Upper lobe of left lung (tissue), 6 donors: ENCODE measurements at regions not wholly inside any gene's neighbourhood (a gene's known extent, or its start where the extent isn't known, plus 50 kb on each side); places are given as distances from the start of the nearest gene placed in this dataset.

ENCODE experiments used
- ATAC-seq, 2 donors: fragments of 200-7000 bp; cut with Tn5 transposase; one replicate each; pipeline ENCODE4 v1.9.1; 2022; ENCODE audit warnings: mild to moderate bottlenecking in 2 of 2, moderate library complexity in 2 of 2; ENCODE audit not compliant: low FRiP score in 2 of 2
- DNase-seq, 2 donors: peaks; one replicate each; pipeline ENCODE4 v3.0.0-alpha.2; 2019 to 2020
- H3K27ac ChIP-seq, 4 donors: fragments of 200-600 bp; sonication (generic); one replicate each; pipeline ENCODE4 v1.5.1; 2016 to 2019
- H3K27me3 ChIP-seq, 4 donors: fragments of 200-600 bp; sonication (generic); one replicate each; pipeline ENCODE4 v1.5.1; 2017 to 2019
- H3K36me3 ChIP-seq, 4 donors: fragments of 200-600 bp; sonication (generic); one replicate each; pipeline ENCODE4 v1.5.1; 2016 to 2019
- H3K4me1 ChIP-seq, 4 donors: fragments of 200-600 bp; sonication (generic); one replicate each; pipeline ENCODE4 v1.5.1; 2018 to 2019
- H3K4me3 ChIP-seq, 4 donors: fragments of 200-600 bp; sonication (generic); one replicate each; pipeline ENCODE4 v1.5.1; 2017 to 2019; ENCODE audit warnings: mild to moderate bottlenecking in 2 of 4, moderate library complexity in 1 of 4
- H3K9me3 ChIP-seq, 4 donors: fragments of 200-600 bp; sonication (generic); one replicate each; pipeline ENCODE4 v1.5.1; 2018 to 2019
- EP300 ChIP-seq, 4 donors: sonication (generic); formaldehyde crosslinking; IDR thresholded peaks; one replicate each; pipeline ENCODE4 v1.5.1; 2017; ENCODE audit warnings: antibody characterized with exemption in 4 of 4, control low read depth in 2 of 4
- POLR2A ChIP-seq, 4 donors: fragments of 450-650 bp; IDR thresholded peaks; one replicate each; pipeline ENCODE4 v1.5.1; 2016 to 2017; ENCODE audit warnings: antibody characterized with exemption in 4 of 4, mild to moderate bottlenecking in 2 of 4
- POLR2AphosphoS5 ChIP-seq, 2 donors: sonication (generic); formaldehyde crosslinking; IDR thresholded peaks; one replicate each; pipeline ENCODE4 v1.5.1; 2017; ENCODE audit warnings: antibody characterized with exemption in 2 of 2
- WGBS, 2 donors: methylation state at CpG; one replicate each; pipeline ENCODE4 v1.1.5; 2017 to 2018; 5-methylcytosine and 5-hydroxymethylcytosine counted together
- TF ChIP-seq, protein P1 (sequence below), 6 experiments: fragments of 450-650 bp in 4 of 6; fragments of 200-600 bp in 2 of 6; sonication (generic) in 2 of 6; IDR thresholded peaks; one replicate each; pipeline ENCODE4 v1.5.1; 2016 to 2019; ENCODE audit warnings: antibody characterized with exemption in 6 of 6
- donor health status: DM: no; HTN: no; CAD: no; lungs with moderate emphysema.
- donor health status: DM: no; HTN: yes; CAD: no; lungs with severe emphysema.

DNA sequence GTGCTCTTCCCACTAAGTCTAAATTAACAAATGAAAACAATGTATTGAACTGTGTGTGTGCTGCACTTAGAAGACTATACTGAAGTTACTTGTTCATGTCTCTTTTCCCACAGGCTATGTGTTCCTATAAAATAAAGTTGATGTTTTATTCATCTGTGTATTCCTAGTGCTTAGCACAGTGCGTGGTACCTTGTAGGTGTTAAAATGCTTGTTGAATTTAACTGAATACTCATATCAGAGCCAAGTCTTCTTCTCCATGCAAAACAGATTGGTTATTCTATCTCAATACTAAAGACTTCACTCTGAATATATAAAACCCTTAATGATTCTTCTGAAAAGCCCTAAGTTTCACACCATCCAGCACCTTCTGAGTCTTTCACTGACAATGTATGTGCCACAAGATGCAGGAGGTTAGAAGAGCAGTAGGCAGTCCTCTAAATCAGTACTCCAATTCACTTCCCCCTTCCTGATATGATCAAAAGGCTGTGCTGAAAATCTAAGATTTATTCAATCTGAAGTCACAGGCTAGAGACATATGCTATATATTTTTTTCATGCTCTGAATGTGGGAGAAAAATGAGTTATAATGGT lies 231.7 kb upstream of the CCDC150 start:
- H3K36me3 ChIP-seq: no peaks in the 10 kb centered on the region
- H3K4me3 ChIP-seq: no peak overlapping the region
- H3K9me3 ChIP-seq: no peaks in the 10 kb centered on the region
- no peaks in the 10 kb centered on the region for H3K27me3 ChIP-seq
- DNase-seq: no peak
- no peak for ATAC-seq
- WGBS, 2 donors: 90 to 96% methylated on average over 1 of the region's 1 CpG
- TF ChIP-seq, protein P1, sequence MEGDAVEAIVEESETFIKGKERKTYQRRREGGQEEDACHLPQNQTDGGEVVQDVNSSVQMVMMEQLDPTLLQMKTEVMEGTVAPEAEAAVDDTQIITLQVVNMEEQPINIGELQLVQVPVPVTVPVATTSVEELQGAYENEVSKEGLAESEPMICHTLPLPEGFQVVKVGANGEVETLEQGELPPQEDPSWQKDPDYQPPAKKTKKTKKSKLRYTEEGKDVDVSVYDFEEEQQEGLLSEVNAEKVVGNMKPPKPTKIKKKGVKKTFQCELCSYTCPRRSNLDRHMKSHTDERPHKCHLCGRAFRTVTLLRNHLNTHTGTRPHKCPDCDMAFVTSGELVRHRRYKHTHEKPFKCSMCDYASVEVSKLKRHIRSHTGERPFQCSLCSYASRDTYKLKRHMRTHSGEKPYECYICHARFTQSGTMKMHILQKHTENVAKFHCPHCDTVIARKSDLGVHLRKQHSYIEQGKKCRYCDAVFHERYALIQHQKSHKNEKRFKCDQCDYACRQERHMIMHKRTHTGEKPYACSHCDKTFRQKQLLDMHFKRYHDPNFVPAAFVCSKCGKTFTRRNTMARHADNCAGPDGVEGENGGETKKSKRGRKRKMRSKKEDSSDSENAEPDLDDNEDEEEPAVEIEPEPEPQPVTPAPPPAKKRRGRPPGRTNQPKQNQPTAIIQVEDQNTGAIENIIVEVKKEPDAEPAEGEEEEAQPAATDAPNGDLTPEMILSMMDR (IDR thresholded peaks at IDR 0.05): no peak
- H3K4me1 ChIP-seq: peaks cover 0 to 13% (median 0%) of the 10 kb centered on the region in 4 donors
- no peak overlapping the region for H3K27ac ChIP-seq

GRCh38 chr2:196409376-196409775 lies 230.1 kb upstream of the CCDC150 start:
- H3K9me3 ChIP-seq: no peaks in the 10 kb centered on the region
- DNase-seq: no peak
- 85 to 95% methylated on average over 3 of the region's 3 CpGs for WGBS, 2 donors
- no peaks in the 10 kb centered on the region for H3K4me1 ChIP-seq
- H3K27me3 ChIP-seq: no peaks in the 10 kb centered on the region
- TF ChIP-seq POLR2AphosphoS5 (IDR thresholded peaks at IDR 0.05): no peak
- H3K27ac ChIP-seq: no peak overlapping the region
- no peaks in the 10 kb centered on the region for H3K36me3 ChIP-seq
- no peak overlapping the region for H3K4me3 ChIP-seq
- no peak for ATAC-seq

DNA sequence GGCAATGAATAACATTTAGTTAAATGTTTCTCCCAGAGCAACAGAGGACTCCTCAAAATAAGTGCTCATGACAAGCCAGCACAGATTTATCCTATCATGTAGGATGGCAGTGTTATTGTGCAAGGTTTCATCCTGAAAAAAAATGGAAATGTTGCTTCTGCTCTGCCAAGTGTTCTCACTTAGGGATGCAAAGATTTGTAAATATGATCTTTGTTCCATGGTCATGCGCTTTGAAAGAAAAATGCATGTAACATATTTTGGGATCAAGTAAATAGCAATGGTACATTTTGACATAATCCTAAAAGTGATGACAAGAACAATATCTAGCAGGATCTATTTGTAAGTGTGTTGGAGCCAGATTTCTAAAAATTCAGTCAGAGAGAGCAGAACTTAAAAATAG lies 229.5 kb upstream of the CCDC150 start:
- Histone ChIP-seq H3K27ac (no peak overlapping the region), H3K4me3 (no peak overlapping the region), H3K4me1 (no peaks in the 10 kb centered on the region), H3K27me3 (no peaks in the 10 kb centered on the region), H3K9me3 (no peaks in the 10 kb centered on the region), H3K36me3 (no peaks in the 10 kb centered on the region)
- no peak for TF ChIP-seq POLR2AphosphoS5 (IDR thresholded peaks at IDR 0.05)
- TF ChIP-seq EP300 (IDR thresholded peaks at IDR 0.05): no peak
- TF ChIP-seq POLR2A (IDR thresholded peaks at IDR 0.05): no peak
- TF ChIP-seq, protein P1 (IDR thresholded peaks at IDR 0.05): no peak
- no peak for ATAC-seq
- DNase-seq: no peak
- WGBS, 2 donors: 78 to 87% methylated on average over 1 of the region's 1 CpG

GRCh38 chr2:196413821-196414274 lies 225.7 kb upstream of the CCDC150 start:
- 64 to 65% methylated on average over 6 of the region's 6 CpGs for WGBS, 2 donors
- H3K27ac ChIP-seq: no peak overlapping the region
- H3K4me1 ChIP-seq: no peaks in the 10 kb centered on the region
- H3K9me3 ChIP-seq: no peaks in the 10 kb centered on the region
- TF ChIP-seq, protein P1 (IDR thresholded peaks at IDR 0.05): no peak
- TF ChIP-seq POLR2AphosphoS5 (IDR thresholded peaks at IDR 0.05): no peak
- TF ChIP-seq EP300 (IDR thresholded peaks at IDR 0.05): no peak
- TF ChIP-seq POLR2A (IDR thresholded peaks at IDR 0.05): no peak
- no peak overlapping the region for H3K4me3 ChIP-seq
- ATAC-seq (peak in 1 of 2 donors; percentile 66), DNase-seq (peak in 1 of 2 donors; percentile 24)
- no peaks in the 10 kb centered on the region for H3K36me3 ChIP-seq
- H3K27me3 ChIP-seq: no peaks in the 10 kb centered on the region

DNA sequence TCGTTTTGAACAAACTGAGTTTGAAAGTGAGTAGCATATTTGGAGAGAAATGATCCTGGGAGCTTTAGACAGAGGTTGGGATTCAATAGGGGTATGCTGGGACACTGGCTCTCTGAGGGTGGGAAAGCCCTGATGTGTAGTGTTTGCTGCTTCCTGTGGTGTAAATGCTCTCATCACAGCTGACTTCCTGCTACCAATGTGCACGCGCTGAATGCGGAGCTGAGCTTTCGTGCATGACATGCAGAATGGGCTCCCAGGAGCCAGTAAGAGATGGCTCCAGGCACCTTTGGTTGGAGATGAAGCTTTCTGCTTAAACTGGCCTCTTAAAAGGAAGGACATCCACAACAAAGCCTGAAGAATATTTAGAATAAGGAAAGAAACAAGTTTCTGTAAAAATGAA lies 224.1 kb upstream of the CCDC150 start:
- Histone ChIP-seq H3K4me3 (no peak overlapping the region), H3K27me3 (no peaks in the 10 kb centered on the region), H3K9me3 (no peaks in the 10 kb centered on the region), H3K4me1 (no peaks in the 10 kb centered on the region), H3K27ac (no peak overlapping the region), H3K36me3 (no peaks in the 10 kb centered on the region)
- DNase-seq (no peak), ATAC-seq (no peak)
- TF ChIP-seq, protein P1 (IDR thresholded peaks at IDR 0.05): no peak
- TF ChIP-seq POLR2AphosphoS5 (IDR thresholded peaks at IDR 0.05): no peak
- no peak for TF ChIP-seq EP300 (IDR thresholded peaks at IDR 0.05)
- TF ChIP-seq POLR2A (IDR thresholded peaks at IDR 0.05): no peak
- WGBS, 2 donors: 53 to 66% methylated on average over 5 of the region's 5 CpGs
